ENCODE measurements at regions not wholly inside any gene's neighbourhood (a gene's known extent, or its start where the extent isn't known, plus 50 kb on each side); places are given as distances from the start of the nearest gene placed in this dataset.
"Not testable (repeated sequence)": the region's sequence is repeated elsewhere in the genome, so short reads cannot be mapped to it uniquely, and the experiment has no call there.

- not testable (repeated sequence) for H3K9me3 ChIP-seq (ENCODE audit: control insufficient read depth in 3 of 3, low read length in 3 of 3); H3K36me3 ChIP-seq (ENCODE audit: control insufficient read depth in 3 of 3, insufficient read depth in 3 of 3, low read length in 3 of 3); H3K27me3 ChIP-seq (ENCODE audit: control insufficient read depth in 3 of 3, insufficient read depth in 3 of 3, low read length in 3 of 3); H3K27ac ChIP-seq (ENCODE audit: low read depth, low read length); H3K4me3 ChIP-seq (ENCODE audit: low read length in 3 of 3); H3K9ac ChIP-seq (ENCODE audit: low read depth in 1 of 3, low read length in 3 of 3); H3K4me1 ChIP-seq (ENCODE audit: control insufficient read depth in 3 of 3, insufficient read depth in 3 of 3, low read length in 3 of 3)
These were observed 177.7 kb upstream of the FIGN start for GRCh38 chr2:163913532-163913944.

GRCh38 chr2:163909411-163910080 lies 173.7 kb upstream of the FIGN start:
- Histone ChIP-seq H3K9ac (ENCODE audit: low read depth in 1 of 3, low read length in 3 of 3) (no peak overlapping the region), H3K4me1 (ENCODE audit: control insufficient read depth in 3 of 3, insufficient read depth in 3 of 3, low read length in 3 of 3) (no peaks in the 10 kb centered on the region), H3K27ac (ENCODE audit: low read depth, low read length) (no peak overlapping the region), H3K9me3 (ENCODE audit: control insufficient read depth in 3 of 3, low read length in 3 of 3) (no peaks in the 10 kb centered on the region), H3K4me3 (ENCODE audit: low read length in 3 of 3) (no peak overlapping the region), H3K36me3 (ENCODE audit: control insufficient read depth in 3 of 3, insufficient read depth in 3 of 3, low read length in 3 of 3) (no peaks in the 10 kb centered on the region), H3K27me3 (ENCODE audit: control insufficient read depth in 3 of 3, insufficient read depth in 3 of 3, low read length in 3 of 3) (no peaks in the 10 kb centered on the region)

DNA sequence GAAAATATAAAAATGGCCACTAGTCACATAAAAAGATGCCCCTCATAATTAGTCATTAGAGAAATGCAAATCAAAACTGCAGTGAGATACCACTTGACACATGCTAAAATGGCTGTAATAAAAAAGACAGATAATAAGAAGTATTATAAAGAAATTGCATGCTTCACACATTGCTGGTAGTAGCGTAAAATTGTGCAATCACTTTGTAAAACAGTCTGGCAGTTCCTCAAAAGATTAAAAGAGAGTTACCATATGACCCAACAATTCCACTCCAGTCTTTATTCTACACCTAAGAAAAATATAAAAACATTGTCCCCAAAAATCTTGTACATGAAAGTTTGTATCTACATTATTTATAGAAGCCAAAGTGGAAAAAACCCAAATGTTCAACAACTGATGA lies 170.6 kb upstream of the FIGN start:
- no peak overlapping the region for H3K9ac ChIP-seq (ENCODE audit: low read depth in 1 of 3, low read length in 3 of 3)
- H3K4me3 ChIP-seq (ENCODE audit: low read length in 3 of 3), result no peak overlapping the region
- H3K27ac ChIP-seq (ENCODE audit: low read depth, low read length), result no peak overlapping the region
- H3K9me3 ChIP-seq (ENCODE audit: control insufficient read depth in 3 of 3, low read length in 3 of 3), result no peaks in the 10 kb centered on the region
- no peaks in the 10 kb centered on the region for H3K36me3 ChIP-seq (ENCODE audit: control insufficient read depth in 3 of 3, insufficient read depth in 3 of 3, low read length in 3 of 3)
- no peaks in the 10 kb centered on the region for H3K27me3 ChIP-seq (ENCODE audit: control insufficient read depth in 3 of 3, insufficient read depth in 3 of 3, low read length in 3 of 3)
- no peaks in the 10 kb centered on the region for H3K4me1 ChIP-seq (ENCODE audit: control insufficient read depth in 3 of 3, insufficient read depth in 3 of 3, low read length in 3 of 3)

DNA sequence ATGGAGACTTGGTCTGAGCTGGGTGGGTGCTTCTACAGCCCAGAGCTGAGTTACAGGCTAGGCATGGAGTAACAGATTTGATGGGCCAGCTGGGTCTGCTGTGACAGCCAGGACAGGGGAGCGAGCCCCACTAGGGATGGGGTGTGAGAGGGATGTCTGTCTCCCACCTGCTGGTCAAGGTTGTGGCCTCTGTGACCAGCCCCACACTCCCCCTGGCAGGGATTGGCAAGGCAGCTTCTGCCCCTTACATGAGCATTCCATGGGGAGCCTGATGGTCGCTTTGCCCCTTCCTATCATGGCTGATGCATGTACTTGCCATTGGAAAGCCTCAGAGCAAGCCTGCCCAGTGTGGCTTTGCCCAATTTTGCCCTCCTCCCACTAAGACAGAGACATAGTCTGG lies 162.0 kb upstream of the FIGN start:
- Histone ChIP-seq H3K4me3 (ENCODE audit: low read length in 3 of 3) (no peak overlapping the region), H3K4me1 (ENCODE audit: control insufficient read depth in 3 of 3, insufficient read depth in 3 of 3, low read length in 3 of 3) (no peaks in the 10 kb centered on the region), H3K9me3 (ENCODE audit: control insufficient read depth in 3 of 3, low read length in 3 of 3) (peaks cover 0 to 6% (median 0%) of the 10 kb centered on the region in 3 donors), H3K27me3 (ENCODE audit: control insufficient read depth in 3 of 3, insufficient read depth in 3 of 3, low read length in 3 of 3) (no peaks in the 10 kb centered on the region), H3K9ac (ENCODE audit: low read depth in 1 of 3, low read length in 3 of 3) (no peak overlapping the region), H3K27ac (ENCODE audit: low read depth, low read length) (no peak overlapping the region), H3K36me3 (ENCODE audit: control insufficient read depth in 3 of 3, insufficient read depth in 3 of 3, low read length in 3 of 3) (no peaks in the 10 kb centered on the region)

DNA sequence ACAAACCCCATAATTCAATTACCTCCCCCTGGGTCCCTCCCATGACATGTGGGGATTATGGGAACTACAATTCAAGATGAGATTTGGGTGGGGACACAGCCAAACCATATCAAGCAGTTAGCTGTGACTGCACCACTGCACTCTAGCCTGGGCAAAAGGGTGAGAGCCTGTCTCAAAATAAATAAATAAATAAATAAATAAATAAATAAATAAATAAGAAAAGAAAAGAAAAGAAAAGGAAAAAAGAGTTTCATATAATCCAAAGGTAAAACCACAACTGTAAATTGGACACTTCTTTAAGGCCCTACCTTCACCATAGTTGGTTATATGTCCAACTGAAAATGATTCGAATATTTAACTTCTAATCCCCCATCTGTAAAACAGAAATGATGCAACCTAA lies 157.6 kb upstream of the FIGN start:
- not testable (repeated sequence) for H3K27me3 ChIP-seq (ENCODE audit: control insufficient read depth in 3 of 3, insufficient read depth in 3 of 3, low read length in 3 of 3); H3K4me3 ChIP-seq (ENCODE audit: low read length in 3 of 3); H3K36me3 ChIP-seq (ENCODE audit: control insufficient read depth in 3 of 3, insufficient read depth in 3 of 3, low read length in 3 of 3); H3K9ac ChIP-seq (ENCODE audit: low read depth in 1 of 3, low read length in 3 of 3); H3K9me3 ChIP-seq (ENCODE audit: control insufficient read depth in 3 of 3, low read length in 3 of 3); H3K4me1 ChIP-seq (ENCODE audit: control insufficient read depth in 3 of 3, insufficient read depth in 3 of 3, low read length in 3 of 3); H3K27ac ChIP-seq (ENCODE audit: low read depth, low read length)

- Histone ChIP-seq H3K27me3 (ENCODE audit: control insufficient read depth in 3 of 3, insufficient read depth in 3 of 3, low read length in 3 of 3) (no peaks in the 10 kb centered on the region), H3K9me3 (ENCODE audit: control insufficient read depth in 3 of 3, low read length in 3 of 3) (no peaks in the 10 kb centered on the region), H3K27ac (ENCODE audit: low read depth, low read length) (no peak overlapping the region), H3K4me3 (ENCODE audit: low read length in 3 of 3) (no peak overlapping the region), H3K9ac (ENCODE audit: low read depth in 1 of 3, low read length in 3 of 3) (no peak overlapping the region), H3K36me3 (ENCODE audit: control insufficient read depth in 3 of 3, insufficient read depth in 3 of 3, low read length in 3 of 3) (no peaks in the 10 kb centered on the region), H3K4me1 (ENCODE audit: control insufficient read depth in 3 of 3, insufficient read depth in 3 of 3, low read length in 3 of 3) (no peaks in the 10 kb centered on the region)
These were observed 152.8 kb upstream of the FIGN start for GRCh38 chr2:163888591-163888990.

DNA sequence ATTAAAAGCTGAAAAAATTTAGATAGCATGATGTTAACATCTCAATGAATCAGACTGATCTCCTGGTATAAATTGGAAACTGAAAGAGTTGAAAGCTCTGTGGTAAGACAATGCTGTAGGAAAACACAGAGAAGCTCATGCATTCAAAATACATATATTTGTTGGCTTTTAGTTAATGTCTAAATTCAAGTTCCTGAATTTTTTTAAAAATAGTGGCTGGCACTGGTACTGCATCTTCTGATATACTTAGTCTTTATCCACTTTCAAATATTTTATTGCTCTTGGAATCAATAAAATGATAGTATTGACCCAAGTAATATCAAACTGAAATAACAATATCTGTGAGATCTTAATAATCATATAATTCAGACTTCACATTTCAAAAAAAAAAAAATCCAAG lies 151.4 kb upstream of the FIGN start:
- H3K36me3 ChIP-seq (ENCODE audit: control insufficient read depth in 3 of 3, insufficient read depth in 3 of 3, low read length in 3 of 3), result no peaks in the 10 kb centered on the region
- H3K27ac ChIP-seq (ENCODE audit: low read depth, low read length), result no peak overlapping the region
- no peak overlapping the region for H3K9ac ChIP-seq (ENCODE audit: low read depth in 1 of 3, low read length in 3 of 3)
- no peaks in the 10 kb centered on the region for H3K4me1 ChIP-seq (ENCODE audit: control insufficient read depth in 3 of 3, insufficient read depth in 3 of 3, low read length in 3 of 3)
- H3K27me3 ChIP-seq (ENCODE audit: control insufficient read depth in 3 of 3, insufficient read depth in 3 of 3, low read length in 3 of 3), result no peaks in the 10 kb centered on the region
- no peaks in the 10 kb centered on the region for H3K9me3 ChIP-seq (ENCODE audit: control insufficient read depth in 3 of 3, low read length in 3 of 3)
- H3K4me3 ChIP-seq (ENCODE audit: low read length in 3 of 3), result no peak overlapping the region

GRCh38 chr2:163884416-163884815 lies 148.6 kb upstream of the FIGN start:
- no peak overlapping the region for H3K4me3 ChIP-seq (ENCODE audit: low read length in 3 of 3)
- no peak overlapping the region for H3K27ac ChIP-seq (ENCODE audit: low read depth, low read length)
- no peaks in the 10 kb centered on the region for H3K4me1 ChIP-seq (ENCODE audit: control insufficient read depth in 3 of 3, insufficient read depth in 3 of 3, low read length in 3 of 3)
- H3K27me3 ChIP-seq (ENCODE audit: control insufficient read depth in 3 of 3, insufficient read depth in 3 of 3, low read length in 3 of 3), result no peaks in the 10 kb centered on the region
- no peaks in the 10 kb centered on the region for H3K9me3 ChIP-seq (ENCODE audit: control insufficient read depth in 3 of 3, low read length in 3 of 3)
- no peak overlapping the region for H3K9ac ChIP-seq (ENCODE audit: low read depth in 1 of 3, low read length in 3 of 3)
- H3K36me3 ChIP-seq (ENCODE audit: control insufficient read depth in 3 of 3, insufficient read depth in 3 of 3, low read length in 3 of 3), result no peaks in the 10 kb centered on the region

DNA sequence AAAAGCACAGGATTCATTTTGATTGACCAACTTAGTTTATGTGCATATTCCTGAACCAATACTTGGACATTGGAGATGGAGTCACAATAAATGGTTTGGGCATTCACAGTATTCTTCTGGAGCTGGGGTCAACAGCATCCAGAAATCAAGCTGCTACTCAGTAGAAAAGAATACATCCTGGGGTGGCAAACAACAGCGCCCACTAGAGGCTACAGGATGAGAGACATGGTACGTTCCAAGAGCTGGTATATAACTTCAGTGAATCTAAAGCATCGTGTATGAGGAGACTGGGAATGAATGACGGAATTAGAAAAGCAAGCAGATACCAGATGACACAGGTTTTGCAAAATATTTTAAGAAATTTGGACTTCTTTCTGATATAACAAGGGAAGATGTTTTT lies 142.9 kb upstream of the FIGN start:
- Histone ChIP-seq H3K4me3 (ENCODE audit: low read length in 3 of 3) (no peak overlapping the region), H3K9me3 (ENCODE audit: control insufficient read depth in 3 of 3, low read length in 3 of 3) (no peaks in the 10 kb centered on the region), H3K27ac (ENCODE audit: low read depth, low read length) (no peak overlapping the region), H3K9ac (ENCODE audit: low read depth in 1 of 3, low read length in 3 of 3) (no peak overlapping the region), H3K27me3 (ENCODE audit: control insufficient read depth in 3 of 3, insufficient read depth in 3 of 3, low read length in 3 of 3) (no peaks in the 10 kb centered on the region), H3K4me1 (ENCODE audit: control insufficient read depth in 3 of 3, insufficient read depth in 3 of 3, low read length in 3 of 3) (no peaks in the 10 kb centered on the region), H3K36me3 (ENCODE audit: control insufficient read depth in 3 of 3, insufficient read depth in 3 of 3, low read length in 3 of 3) (no peaks in the 10 kb centered on the region)

DNA sequence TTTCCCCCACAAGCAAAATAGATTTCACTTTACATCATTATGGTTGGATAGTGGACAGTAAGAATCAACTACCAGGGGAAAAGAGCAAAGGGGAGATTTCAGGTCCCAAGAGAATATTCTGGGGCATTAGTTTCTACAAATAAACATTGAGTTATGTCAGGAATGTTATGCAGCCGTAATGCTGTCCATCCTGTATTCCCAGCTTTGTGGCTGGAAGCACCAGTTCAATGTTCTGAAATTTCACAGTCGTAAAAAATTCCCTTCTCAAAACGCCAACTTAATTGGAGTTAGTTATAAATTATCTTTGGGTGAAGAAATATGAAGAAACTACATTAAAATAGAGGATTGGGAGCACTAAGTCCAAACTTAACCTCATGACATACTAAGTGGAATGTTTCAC lies 141.5 kb upstream of the FIGN start:
- H3K9me3 ChIP-seq (ENCODE audit: control insufficient read depth in 3 of 3, low read length in 3 of 3), result no peaks in the 10 kb centered on the region
- H3K4me1 ChIP-seq (ENCODE audit: control insufficient read depth in 3 of 3, insufficient read depth in 3 of 3, low read length in 3 of 3), result no peaks in the 10 kb centered on the region
- H3K27me3 ChIP-seq (ENCODE audit: control insufficient read depth in 3 of 3, insufficient read depth in 3 of 3, low read length in 3 of 3), result no peaks in the 10 kb centered on the region
- no peaks in the 10 kb centered on the region for H3K36me3 ChIP-seq (ENCODE audit: control insufficient read depth in 3 of 3, insufficient read depth in 3 of 3, low read length in 3 of 3)
- H3K27ac ChIP-seq (ENCODE audit: low read depth, low read length), result no peak overlapping the region
- peak overlapping the region in 1 of 3 donors; percentile 42 for H3K4me3 ChIP-seq (ENCODE audit: low read length in 3 of 3)
- H3K9ac ChIP-seq (ENCODE audit: low read depth in 1 of 3, low read length in 3 of 3), result no peak overlapping the region

- Histone ChIP-seq H3K9ac (ENCODE audit: low read depth in 1 of 3, low read length in 3 of 3) (no peak overlapping the region), H3K4me1 (ENCODE audit: control insufficient read depth in 3 of 3, insufficient read depth in 3 of 3, low read length in 3 of 3) (no peaks in the 10 kb centered on the region), H3K36me3 (ENCODE audit: control insufficient read depth in 3 of 3, insufficient read depth in 3 of 3, low read length in 3 of 3) (no peaks in the 10 kb centered on the region), H3K27ac (ENCODE audit: low read depth, low read length) (no peak overlapping the region), H3K9me3 (ENCODE audit: control insufficient read depth in 3 of 3, low read length in 3 of 3) (no peaks in the 10 kb centered on the region), H3K4me3 (ENCODE audit: low read length in 3 of 3) (no peak overlapping the region), H3K27me3 (ENCODE audit: control insufficient read depth in 3 of 3, insufficient read depth in 3 of 3, low read length in 3 of 3) (no peaks in the 10 kb centered on the region)
These were observed 127.3 kb upstream of the FIGN start for GRCh38 chr2:163863073-163863472.

Measured in skeletal muscle tissue (tissue), 3 donors.